Kidney (tissue), 13 donors: ENCODE measurements at regions not wholly inside any gene's neighbourhood (a gene's known extent, or its start where the extent isn't known, plus 50 kb on each side); places are given as distances from the start of the nearest gene placed in this dataset.

Experiments
- DNase-seq, 5 donors: peaks; one replicate each; pipeline ENCODE4 v3.0.0-alpha.2; 2013 to 2020
- FAIRE-seq: peaks from 2 replicates; lab custom pipeline; 2012; peaks lifted over from hg19 to GRCh38; lab: Jason Lieb, UNC
- H3K27ac ChIP-seq, 2 donors: one replicate each; pipeline ENCODE4 v1.7.0; 2013; ENCODE audit warnings: low read depth in 2 of 2, low read length in 2 of 2, inconsistent platforms in 1 of 2
- H3K27me3 ChIP-seq: one replicate; pipeline ENCODE4 v1.7.1; 2013; ENCODE audit warnings: low read length, inconsistent platforms; ENCODE audit not compliant: control insufficient read depth, insufficient read depth
- H3K36me3 ChIP-seq, 3 donors: one replicate each; pipeline versions ENCODE4 v1.7.0 to v1.7.1; 2013; ENCODE audit warnings: low read length in 3 of 3, control low read depth in 1 of 3, inconsistent platforms in 1 of 3; ENCODE audit not compliant: insufficient read depth in 3 of 3, control insufficient read depth in 2 of 3
- H3K4me1 ChIP-seq, 3 donors: one replicate each; pipeline versions ENCODE4 v1.7.0 to v1.7.1; 2013; ENCODE audit warnings: low read length in 3 of 3, inconsistent platforms in 1 of 3, low read depth in 1 of 3; ENCODE audit not compliant: control insufficient read depth in 2 of 3, insufficient read depth in 2 of 3
- H3K4me3 ChIP-seq, 3 donors: one replicate each; pipeline versions ENCODE4 v1.7.0 to v1.8.1; 2013; ENCODE audit warnings: low read length in 3 of 3, control low read depth in 1 of 3, inconsistent platforms in 1 of 3
- H3K9ac ChIP-seq, 3 donors: one replicate each; pipeline versions ENCODE4 v1.7.0 to v1.7.1; 2013; ENCODE audit warnings: low read length in 3 of 3, control low read depth in 1 of 3, inconsistent platforms in 1 of 3
- H3K9me3 ChIP-seq, 3 donors: one replicate each; pipeline versions ENCODE4 v1.7.0 to v1.7.1; 2013; ENCODE audit warnings: low read length in 3 of 3, control low read depth in 1 of 3, inconsistent platforms in 1 of 3; ENCODE audit not compliant: control insufficient read depth in 2 of 3, insufficient read depth in 1 of 3
- CTCF ChIP-seq: IDR thresholded peaks from 3 replicates; pipeline ENCODE4 v1.5.1; 2012; ENCODE audit warnings: mild to moderate bottlenecking, moderate library complexity, borderline replicate concordance; ENCODE audit not compliant: insufficient read depth; ENCODE audit errors: extremely low read depth
- intact Hi-C: fragments of 100-400 bp; cut with DNase I; formaldehyde crosslinking; loops from one replicate; pipeline ENCODE4 v1.11.1; 2022
- donor health status: control.
- donor health status: control.
- donor health status: control.
- donor health status: control.
- donor health status: control.
- donor health status: DM: yes; HTN: yes; CAD: no.
- donor health status: Normal renal cell carcinoma (clear cell type).

GRCh38 chr5:57937501-57938173 is 455.0 kb upstream of the ACTBL2 start:
- H3K4me1 ChIP-seq: no peaks in the 10 kb centered on the region
- no peak for FAIRE-seq
- H3K36me3 ChIP-seq: no peaks in the 10 kb centered on the region
- no peak overlapping the region for H3K9ac ChIP-seq
- DNase-seq: no peak
- no peaks in the 10 kb centered on the region for H3K9me3 ChIP-seq
- no peak overlapping the region for H3K27ac ChIP-seq
- TF ChIP-seq CTCF: no peak
- no peak overlapping the region for H3K4me3 ChIP-seq
- intact Hi-C loops: no loop called here
- no peaks in the 10 kb centered on the region for H3K27me3 ChIP-seq

- Histone ChIP-seq H3K4me3 (no peak overlapping the region), H3K27me3 (no peaks in the 10 kb centered on the region), H3K27ac (no peak overlapping the region), H3K36me3 (no peaks in the 10 kb centered on the region), H3K9ac (no peak overlapping the region), H3K4me1 (no peaks in the 10 kb centered on the region), H3K9me3 (no peaks in the 10 kb centered on the region)
- no peak for FAIRE-seq
- intact Hi-C loops: no loop called here
- TF ChIP-seq CTCF: no peak
- DNase-seq: no peak
These were observed 454.4 kb upstream of the ACTBL2 start for GRCh38 chr5:57937025-57937424.

- Histone ChIP-seq H3K4me1 (no peaks in the 10 kb centered on the region), H3K27ac (no peak overlapping the region), H3K4me3 (no peak overlapping the region), H3K27me3 (no peaks in the 10 kb centered on the region), H3K9me3 (no peaks in the 10 kb centered on the region), H3K9ac (no peak overlapping the region), H3K36me3 (no peaks in the 10 kb centered on the region)
- TF ChIP-seq CTCF: no peak
- DNase-seq: no peak
- no peak for FAIRE-seq
- intact Hi-C loops: no loop called here
These were observed 450.1 kb upstream of the ACTBL2 start for GRCh38 chr5:57932761-57933160.

- Histone ChIP-seq H3K27me3 (no peaks in the 10 kb centered on the region), H3K4me1 (no peaks in the 10 kb centered on the region), H3K27ac (no peak overlapping the region), H3K36me3 (no peaks in the 10 kb centered on the region), H3K9ac (no peak overlapping the region), H3K9me3 (no peaks in the 10 kb centered on the region), H3K4me3 (no peak overlapping the region)
- TF ChIP-seq CTCF: no peak
- DNase-seq: no peak
- no peak for FAIRE-seq
- intact Hi-C loops: no loop called here
These were observed 449.2 kb upstream of the ACTBL2 start for GRCh38 chr5:57931807-57932206.
